Fibroblast of villous mesenchyme (primary cell): ENCODE measurements at regions not wholly inside any gene's neighbourhood (a gene's known extent, or its start where the extent isn't known, plus 50 kb on each side); places are given as distances from the start of the nearest gene placed in this dataset.

ENCODE experiments used
- DNase-seq: peaks from one replicate; pipeline ENCODE4 v3.0.0-alpha.2; 2010; ENCODE audit warnings: low read depth
- H3K4me3 ChIP-seq: 2 replicates; pipeline ENCODE4 v1.5.1; 2011; ENCODE audit warnings: low read depth, mild to moderate bottlenecking, low read length
- CTCF ChIP-seq: IDR thresholded peaks from 2 replicates; pipeline ENCODE4 v1.5.1; 2012; ENCODE audit warnings: low read depth, mild to moderate bottlenecking, low read length; ENCODE audit not compliant: insufficient read depth

GRCh38 chr5:18010053-18010452, 375.8 kb downstream of the TAF11L14 start:
- no peak for TF ChIP-seq CTCF
- H3K4me3 ChIP-seq = no peak overlapping the region
- DNase-seq = no peak

GRCh38 chr5:18018472-18018871, 384.2 kb downstream of the TAF11L14 start:
- no peak for DNase-seq
- TF ChIP-seq CTCF = no peak

GRCh38 chr5:18023275-18023674, 389.0 kb downstream of the TAF11L14 start:
- no peak for DNase-seq
- H3K4me3 ChIP-seq = no peak overlapping the region
- TF ChIP-seq CTCF = no peak

More at GRCh38 chr5:18018472-18018871, 384.2 kb downstream of the TAF11L14 start:
- no peak overlapping the region for H3K4me3 ChIP-seq

- TF ChIP-seq CTCF = no peak
- H3K4me3 ChIP-seq = no peak overlapping the region
Observed at GRCh38 chr5:18023986-18024385, 389.7 kb downstream of the TAF11L14 start.

GRCh38 chr5:18024542-18024941, 390.3 kb downstream of the TAF11L14 start:
- no peak for TF ChIP-seq CTCF
- DNase-seq = no peak
- no peak overlapping the region for H3K4me3 ChIP-seq

More at GRCh38 chr5:18023986-18024385, 389.7 kb downstream of the TAF11L14 start:
- no peak for DNase-seq

- H3K4me3 ChIP-seq = no peak overlapping the region
- no peak for TF ChIP-seq CTCF
- no peak for DNase-seq
Observed at GRCh38 chr5:18027241-18027867, 393.1 kb downstream of the TAF11L14 start.

GRCh38 chr5:18028036-18028435, 393.8 kb downstream of the TAF11L14 start:
- no peak overlapping the region for H3K4me3 ChIP-seq
- DNase-seq = no peak
- no peak for TF ChIP-seq CTCF
